ENCODE measurements at regions not wholly inside any gene's neighbourhood (a gene's known extent, or its start where the extent isn't known, plus 50 kb on each side); places are given as distances from the start of the nearest gene placed in this dataset.

GRCh38 chr4:35491093-35491492 is 753.2 kb downstream of the ARAP2 start:
- TF ChIP-seq ZNF8 (CRISPR knock-in tag; IDR thresholded peaks at IDR 0.05) (no peak), PATZ1 (CRISPR knock-in tag; IDR thresholded peaks at IDR 0.05; ENCODE audit: borderline replicate concordance) (no peak), ARNTL (CRISPR knock-in tag; IDR thresholded peaks at IDR 0.05; ENCODE audit: borderline replicate concordance, low read depth) (no peak), RARB (CRISPR knock-in tag; IDR thresholded peaks at IDR 0.05) (no peak), ZFP3 (CRISPR knock-in tag; IDR thresholded peaks at IDR 0.05) (no peak), OSR1 (CRISPR knock-in tag; IDR thresholded peaks at IDR 0.05) (no peak), ZNF565 (CRISPR knock-in tag; conservative IDR thresholded peaks at IDR 0.05; ENCODE audit: low read depth) (no peak), ZFP30 (CRISPR knock-in tag; IDR thresholded peaks at IDR 0.05) (no peak), TSHZ2 (CRISPR knock-in tag; IDR thresholded peaks at IDR 0.05) (no peak), ESRRG (CRISPR knock-in tag; IDR thresholded peaks at IDR 0.05) (no peak), BACH2 (CRISPR knock-in tag; IDR thresholded peaks at IDR 0.05; ENCODE audit: borderline replicate concordance) (no peak), PPARA (CRISPR knock-in tag; IDR thresholded peaks at IDR 0.05; ENCODE audit: borderline replicate concordance) (no peak)

Measured in SK-N-SH treated with all-trans-retinoic acid at 6 μM for 48 hours (cell line).